Tongue (tissue), 1 donor: ENCODE measurements at regions not wholly inside any gene's neighbourhood (a gene's known extent, or its start where the extent isn't known, plus 50 kb on each side); places are given as distances from the start of the nearest gene placed in this dataset.

Source experiments
- DNase-seq: peaks from one replicate; pipeline ENCODE4 v3.0.0-alpha.2; 2015

- no peak for DNase-seq
Measured at GRCh38 chr3:66854601-66855151, 143.4 kb upstream of the KBTBD8 start.

- DNase-seq, result no peak
Measured at GRCh38 chr3:66856533-66856932, 141.6 kb upstream of the KBTBD8 start.

- DNase-seq, result no peak
Measured at GRCh38 chr3:66858656-66859381, 139.3 kb upstream of the KBTBD8 start.

- no peak for DNase-seq
Measured at GRCh38 chr3:66860771-66861170, 137.3 kb upstream of the KBTBD8 start.

GRCh38 chr3:66863205-66864111 lies 134.6 kb upstream of the KBTBD8 start:
- DNase-seq, result no peak

- DNase-seq, result peak; percentile 23
Measured at GRCh38 chr3:66884659-66885058, 113.4 kb upstream of the KBTBD8 start.

- DNase-seq, result no peak
Measured at GRCh38 chr3:66885326-66886000, 112.6 kb upstream of the KBTBD8 start.

GRCh38 chr3:66889750-66890494 lies 108.2 kb upstream of the KBTBD8 start:
- DNase-seq, result peak; percentile 54

- DNase-seq, result no peak
Measured at GRCh38 chr3:66898155-66898554, 100.0 kb upstream of the KBTBD8 start.

- no peak for DNase-seq
Measured at GRCh38 chr3:66904336-66904735, 93.8 kb upstream of the KBTBD8 start.

- peak; percentile 58 for DNase-seq
Measured at GRCh38 chr3:66904831-66905493, 93.1 kb upstream of the KBTBD8 start.

- DNase-seq, result peak; percentile 64
Measured at GRCh38 chr3:66907136-66907535, 91.0 kb upstream of the KBTBD8 start.

GRCh38 chr3:66910266-66911055 lies 87.6 kb upstream of the KBTBD8 start:
- peak; percentile 78 for DNase-seq

GRCh38 chr3:66912306-66912705 lies 85.8 kb upstream of the KBTBD8 start:
- DNase-seq, result no peak

GRCh38 chr3:66922058-66922457 lies 76.0 kb upstream of the KBTBD8 start:
- peak; percentile 62 for DNase-seq

- no peak for DNase-seq
Measured at GRCh38 chr3:66923969-66924368, 74.1 kb upstream of the KBTBD8 start.

GRCh38 chr3:66928252-66928651 lies 69.9 kb upstream of the KBTBD8 start:
- DNase-seq, result no peak

GRCh38 chr3:66931291-66931690 lies 66.8 kb upstream of the KBTBD8 start:
- DNase-seq, result no peak

- no peak for DNase-seq
Measured at GRCh38 chr3:66931699-66932098, 66.4 kb upstream of the KBTBD8 start.

GRCh38 chr3:66933233-66933632 lies 64.9 kb upstream of the KBTBD8 start:
- DNase-seq, result no peak
